Ovary (tissue), 7 donors: ENCODE measurements at regions not wholly inside any gene's neighbourhood (a gene's known extent, or its start where the extent isn't known, plus 50 kb on each side); places are given as distances from the start of the nearest gene placed in this dataset.
A peak's percentile ranks its signal among the peaks of the same experiment; 100 is the strongest.

Experiments used
- DNase-seq, 5 donors: peaks; one replicate each; pipeline ENCODE4 v3.0.0-alpha.2; 2019 to 2020
- H3K27ac ChIP-seq, 2 donors: fragments of 200-600 bp; one replicate each; pipeline versions ENCODE4 v1.5.1 to v1.8.0; 2019 to 2022
- H3K27me3 ChIP-seq: fragments of 200-600 bp; one replicate; pipeline ENCODE4 v1.8.0; 2022
- H3K36me3 ChIP-seq: fragments of 200-600 bp; sonication (generic); one replicate; pipeline ENCODE4 v1.5.1; 2019
- H3K4me1 ChIP-seq: one replicate; pipeline ENCODE4 v1.8.1; 2013; ENCODE audit warnings: mild to moderate bottlenecking, moderate library complexity; ENCODE audit not compliant: insufficient read depth
- H3K4me3 ChIP-seq: fragments of 200-600 bp; sonication (generic); one replicate; pipeline ENCODE4 v1.5.1; 2017
- H3K9me3 ChIP-seq, 2 donors: fragments of 200-600 bp in 1 of 2; sonication (generic) in 1 of 2; one replicate each; pipeline versions ENCODE4 v1.5.1 to v1.8.1; 2013 to 2019; ENCODE audit warnings: mild to moderate bottlenecking in 1 of 2, moderate library complexity in 1 of 2
- EP300 ChIP-seq: sonication (generic); formaldehyde crosslinking; IDR thresholded peaks from one replicate; pipeline ENCODE4 v1.6.1; 2017; ENCODE audit warnings: antibody characterized with exemption
- POLR2A ChIP-seq: fragments of 450-650 bp; IDR thresholded peaks from one replicate; pipeline ENCODE4 v1.6.1; 2017; ENCODE audit warnings: antibody characterized with exemption, mild to moderate bottlenecking, moderate library complexity
- WGBS, 3 donors: extraction: QIAGEN DNeasy Blood & Tissue Kit in 1 of 3; methylation state at CpG; one replicate each; pipeline versions ENCODE4 v1.1.5 to v1.1.7; 2013 to 2017; 5-methylcytosine and 5-hydroxymethylcytosine counted together
- intact Hi-C, 4 donors: fragments of 100-400 bp; cut with DNase I; formaldehyde crosslinking; loops; one replicate each; pipeline versions ENCODE4 v1.11.0 to v1.15.1; 2022 to 2023
- TF ChIP-seq, protein P1 (sequence below), 3 donors: fragments of 450-650 bp in 2 of 3; fragments of 200-600 bp in 1 of 3; IDR thresholded peaks; one replicate each; pipeline versions ENCODE4 v1.5.1 to v1.8.0; 2016 to 2022; ENCODE audit warnings: antibody characterized with exemption in 3 of 3, mild to moderate bottlenecking in 1 of 3
- donor health status: DM: no; HTN: no; CAD: no; lungs with moderate emphysema.
- donor health status: DM: no; HTN: no; CAD: no.
- donor health status: Bipolar disorder and iron deficiency.
- donor health status: DM: no; HTN: no; CAD: no.
- donor health status: DM: yes; HTN: yes; CAD: no.

DNA sequence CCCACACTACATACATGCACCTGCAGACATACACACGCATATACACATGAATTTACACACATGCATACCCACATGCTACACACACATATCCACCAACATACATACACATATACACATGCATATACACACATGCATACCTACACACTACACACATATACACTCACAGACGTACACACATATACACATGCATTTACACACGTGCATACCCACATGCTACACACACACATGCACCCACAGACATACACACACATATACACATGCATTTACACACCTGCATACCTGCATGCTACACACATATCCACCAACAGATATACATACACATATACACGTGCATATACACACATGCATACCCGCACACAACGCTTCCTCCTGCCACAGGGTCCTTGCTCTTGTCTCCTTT, 61.2 kb upstream of the SLC25A33 start:
- intact Hi-C loops: loop anchor here in 1 of 4 donors (5.0 kb wide), 1 partner anchor 1766 kb away; no protein-coding TSS in a partner anchor
- no peak overlapping the region for H3K4me3 ChIP-seq
- TF ChIP-seq EP300 (no peak), POLR2A (no peak)
- TF ChIP-seq, protein P1, sequence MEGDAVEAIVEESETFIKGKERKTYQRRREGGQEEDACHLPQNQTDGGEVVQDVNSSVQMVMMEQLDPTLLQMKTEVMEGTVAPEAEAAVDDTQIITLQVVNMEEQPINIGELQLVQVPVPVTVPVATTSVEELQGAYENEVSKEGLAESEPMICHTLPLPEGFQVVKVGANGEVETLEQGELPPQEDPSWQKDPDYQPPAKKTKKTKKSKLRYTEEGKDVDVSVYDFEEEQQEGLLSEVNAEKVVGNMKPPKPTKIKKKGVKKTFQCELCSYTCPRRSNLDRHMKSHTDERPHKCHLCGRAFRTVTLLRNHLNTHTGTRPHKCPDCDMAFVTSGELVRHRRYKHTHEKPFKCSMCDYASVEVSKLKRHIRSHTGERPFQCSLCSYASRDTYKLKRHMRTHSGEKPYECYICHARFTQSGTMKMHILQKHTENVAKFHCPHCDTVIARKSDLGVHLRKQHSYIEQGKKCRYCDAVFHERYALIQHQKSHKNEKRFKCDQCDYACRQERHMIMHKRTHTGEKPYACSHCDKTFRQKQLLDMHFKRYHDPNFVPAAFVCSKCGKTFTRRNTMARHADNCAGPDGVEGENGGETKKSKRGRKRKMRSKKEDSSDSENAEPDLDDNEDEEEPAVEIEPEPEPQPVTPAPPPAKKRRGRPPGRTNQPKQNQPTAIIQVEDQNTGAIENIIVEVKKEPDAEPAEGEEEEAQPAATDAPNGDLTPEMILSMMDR (IDR thresholded peaks at IDR 0.05): no peak
- H3K4me1 ChIP-seq: peaks cover 12% of the 10 kb centered on the region
- H3K27ac ChIP-seq: no peak overlapping the region
- H3K27me3 ChIP-seq: no peaks in the 10 kb centered on the region
- H3K36me3 ChIP-seq: no peaks in the 10 kb centered on the region
- no peak for DNase-seq
- no peaks in the 10 kb centered on the region for H3K9me3 ChIP-seq
- 89 to 91% (median 90%) methylated on average over 6 of the region's 6 CpGs for whole genome bisulfite sequencing, 3 donors

DNA sequence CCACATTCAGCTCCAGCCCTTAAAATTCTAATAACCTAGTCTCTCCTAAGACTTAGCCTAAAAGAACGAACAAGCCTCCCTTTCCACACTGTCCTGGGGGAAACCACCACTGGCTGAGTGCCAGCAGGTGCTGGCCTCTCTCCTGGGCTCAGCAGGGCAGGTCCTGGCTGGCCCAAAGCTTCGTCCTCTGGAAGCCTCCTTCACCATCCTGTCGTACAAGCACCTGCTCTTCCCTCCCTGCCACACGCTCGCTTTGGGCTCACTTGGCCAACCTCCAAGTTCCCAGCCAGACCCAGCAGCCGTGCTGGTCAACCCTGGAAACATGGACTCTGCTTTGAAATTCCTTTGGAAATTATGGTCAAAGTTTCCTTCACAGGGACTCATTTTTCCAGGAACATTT, 58.2 kb upstream of the SLC25A33 start:
- Histone ChIP-seq H3K27me3 (no peaks in the 10 kb centered on the region), H3K4me3 (no peak overlapping the region), H3K4me1 (peaks cover 18% of the 10 kb centered on the region), H3K9me3 (no peaks in the 10 kb centered on the region), H3K27ac (no peak overlapping the region), H3K36me3 (no peaks in the 10 kb centered on the region)
- peak in 1 of 5 donors; percentile 53 for DNase-seq
- intact Hi-C loops: loop anchor here in 1 of 4 donors (5.0 kb wide), 1 partner anchor 189 kb away; the partner anchor contains the start of gene SPSB1
- 78 to 88% (median 79%) methylated on average over 6 of the region's 6 CpGs for WGBS, 3 donors
- TF ChIP-seq, protein P1 (IDR thresholded peaks at IDR 0.05): no peak
- TF ChIP-seq POLR2A: no peak
- no peak for TF ChIP-seq EP300

DNA sequence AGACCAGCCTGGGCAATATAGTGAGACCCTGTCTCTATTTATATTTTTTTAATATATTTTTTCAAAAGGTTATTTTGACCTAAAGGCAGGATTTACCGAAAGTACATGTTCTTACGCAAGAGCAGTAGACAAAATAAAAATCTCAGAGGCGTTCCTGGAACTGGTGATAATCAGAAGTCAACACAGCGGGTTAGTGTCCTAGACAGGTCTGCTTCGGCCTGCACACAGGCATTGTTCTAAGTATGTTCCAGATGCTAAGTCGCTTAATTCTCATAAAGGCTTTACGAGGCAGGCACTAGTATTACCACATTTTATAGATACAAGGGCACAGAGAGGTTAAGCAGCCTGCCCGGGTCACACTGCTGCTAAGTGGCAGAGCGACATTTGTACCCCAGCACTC, 56.9 kb upstream of the SLC25A33 start:
- no peaks in the 10 kb centered on the region for H3K36me3 ChIP-seq
- no peak for DNase-seq
- no peaks in the 10 kb centered on the region for H3K27me3 ChIP-seq
- H3K27ac ChIP-seq: peak overlapping the region; percentile 28 to 49
- WGBS, 3 donors: 20 to 57% (median 33%) methylated on average over 9 of the region's 9 CpGs
- intact Hi-C loops: loop anchor here in 1 of 4 donors (5.0 kb wide), 1 partner anchor 190 kb away; the partner anchor contains the start of gene SPSB1
- peaks cover 18% of the 10 kb centered on the region for H3K4me1 ChIP-seq
- H3K9me3 ChIP-seq: no peaks in the 10 kb centered on the region
- TF ChIP-seq POLR2A (no peak), EP300 (no peak)
- TF ChIP-seq, protein P1 (IDR thresholded peaks at IDR 0.05): no peak
- no peak overlapping the region for H3K4me3 ChIP-seq

DNA sequence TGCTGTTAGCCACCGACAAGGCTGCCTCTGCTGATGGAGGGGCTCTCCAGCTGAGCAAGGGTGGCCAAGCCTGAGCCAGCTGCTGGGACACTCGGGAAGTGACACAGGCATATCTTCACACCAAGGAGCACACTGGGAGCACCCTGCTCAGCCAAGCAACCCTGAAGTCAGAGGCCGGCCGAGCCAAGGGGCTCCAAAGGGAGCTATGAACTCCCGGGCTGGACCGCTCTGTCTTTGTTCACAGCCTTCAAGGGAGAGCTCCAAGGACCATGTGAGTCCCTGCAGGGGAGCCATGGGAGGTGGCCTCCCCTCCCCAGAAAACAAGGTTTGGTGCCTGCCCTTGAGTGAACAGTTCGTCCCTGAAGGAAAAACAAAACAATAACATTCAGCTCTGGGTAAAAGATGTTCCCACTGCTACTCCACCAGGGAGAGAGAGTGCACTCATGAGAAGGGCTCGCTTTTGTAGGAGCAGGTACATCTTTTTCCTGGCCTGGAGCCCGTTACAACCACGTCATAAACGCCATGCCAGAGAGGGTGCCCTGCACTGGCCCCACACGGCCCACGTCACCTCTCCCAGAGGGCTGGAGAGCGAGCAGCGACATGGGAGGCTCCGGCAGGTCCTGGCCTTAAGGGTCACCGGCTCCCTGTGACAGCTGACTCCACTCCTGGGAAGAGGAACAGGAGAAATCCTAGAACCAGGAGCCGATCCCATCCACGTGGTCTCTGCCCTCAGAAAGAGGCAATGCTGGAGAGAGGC, 56.3 kb upstream of the SLC25A33 start:
- intact Hi-C loops: loop anchor here in 1 of 4 donors (5.0 kb wide), 1 partner anchor 191 kb away; the partner anchor contains the start of gene SPSB1
- H3K9me3 ChIP-seq: no peaks in the 10 kb centered on the region
- H3K4me3 ChIP-seq: no peak overlapping the region
- 13 to 45% (median 26%) methylated on average over 19 of the region's 19 CpGs for WGBS, 3 donors
- peak overlapping the region; percentile 28 to 49 for H3K27ac ChIP-seq
- TF ChIP-seq, protein P1 (IDR thresholded peaks at IDR 0.05): no peak
- no peak for TF ChIP-seq EP300
- no peak for TF ChIP-seq POLR2A
- peak; percentile 59 to 87 (median 68) for DNase-seq
- H3K4me1 ChIP-seq: peaks cover 18% of the 10 kb centered on the region
- H3K27me3 ChIP-seq: no peaks in the 10 kb centered on the region
- no peaks in the 10 kb centered on the region for H3K36me3 ChIP-seq
